ENCODE measurements at regions not wholly inside any gene's neighbourhood (a gene's known extent, or its start where the extent isn't known, plus 50 kb on each side); places are given as distances from the start of the nearest gene placed in this dataset.

GRCh38 chr6:106869203-106869602 lies 105.3 kb downstream of the CD24 start:
- Histone ChIP-seq H4K20me1 (ENCODE audit: control insufficient read depth, insufficient read depth, low read length, poor library complexity, severe bottlenecking) (no peaks in the 10 kb centered on the region), H3K27ac (ENCODE audit: low read length in 2 of 2) (no peak overlapping the region), H3K4me1 (ENCODE audit: control insufficient read depth in 2 of 2, insufficient read depth in 2 of 2, low read length in 2 of 2) (no peaks in the 10 kb centered on the region), H3K27me3 (replicated peaks in 1 of 4; ENCODE audit: control extremely low read depth in 1 of 4, control insufficient read depth in 3 of 4, insufficient read depth in 4 of 4, low read length in 3 of 4) (no peaks in the 10 kb centered on the region), H3K4me3 (ENCODE audit: control extremely low read depth in 1 of 5, extremely low read depth in 1 of 5, insufficient read depth in 1 of 5, low read depth in 2 of 5, low read length in 4 of 5) (no peak overlapping the region), H3K4me2 (replicated peaks; ENCODE audit: low read depth, low read length, poor library complexity, severe bottlenecking) (no peak overlapping the region), H2AFZ (ENCODE audit: insufficient read depth, low read depth, low read length, poor library complexity, severe bottlenecking) (no peak overlapping the region), H3K36me3 (replicated peaks in 1 of 2; ENCODE audit: control extremely low read depth in 1 of 2, control insufficient read depth in 1 of 2, extremely low read depth in 1 of 2, insufficient read depth in 2 of 2, low read length in 1 of 2) (no peaks in the 10 kb centered on the region), H3K9ac (ENCODE audit: low read length) (no peak overlapping the region), H3K9me3 (ENCODE audit: control extremely low read depth in 1 of 3, control insufficient read depth in 2 of 3, insufficient read depth in 1 of 3, low read length in 2 of 3) (peaks cover 0 to 12% (median 9%) of the 10 kb centered on the region in 3 donors), H3K79me2 (ENCODE audit: control insufficient read depth, insufficient read depth, low read length) (no peaks in the 10 kb centered on the region)
- Mint-ChIP-seq H3K27ac (no peak overlapping the region), H3K27me3 (no peaks in the 10 kb centered on the region), H3K4me1 (no peaks in the 10 kb centered on the region), H3K4me3 (no peak overlapping the region), H3K9me3 (ENCODE audit: insufficient read depth) (peaks cover 11% of the 10 kb centered on the region)
- CTCF ChIA-PET = interaction anchor here (0.7 to 1.6 kb wide), 3 partner anchors 10 to 18 kb away, joined by 3 read pairs; no protein-coding TSS in a partner anchor
- POLR2A ChIA-PET = no interaction called here
- no peak for DNase-seq
- intact Hi-C loops (cut with micrococcal nuclease) = no loop called here
- no peak for ATAC-seq (ENCODE audit: low read depth)
- 100% methylated on average over 3 of the region's 5 CpGs for WGBS (ENCODE audit: insufficient coverage)
- TF ChIP-seq CTCF (IDR thresholded peaks at IDR 0.05) (no peak), EZH2 (IDR thresholded peaks at IDR 0.05; ENCODE audit: borderline replicate concordance, insufficient read depth, low read depth, low read length, poor library complexity, severe bottlenecking) (no peak)

GRCh38 chr6:106866875-106867658 lies 107.5 kb downstream of the CD24 start:
- H3K4me3 Mint-ChIP-seq = no peak overlapping the region
- H3K27me3 Mint-ChIP-seq = no peaks in the 10 kb centered on the region
- Histone ChIP-seq H3K36me3 (replicated peaks in 1 of 2; ENCODE audit: control extremely low read depth in 1 of 2, control insufficient read depth in 1 of 2, extremely low read depth in 1 of 2, insufficient read depth in 2 of 2, low read length in 1 of 2) (no peaks in the 10 kb centered on the region), H3K4me2 (replicated peaks; ENCODE audit: low read depth, low read length, poor library complexity, severe bottlenecking) (no peak overlapping the region), H3K4me1 (ENCODE audit: control insufficient read depth in 2 of 2, insufficient read depth in 2 of 2, low read length in 2 of 2) (no peaks in the 10 kb centered on the region), H3K27ac (ENCODE audit: low read length in 2 of 2) (no peak overlapping the region), H3K79me2 (ENCODE audit: control insufficient read depth, insufficient read depth, low read length) (no peaks in the 10 kb centered on the region), H3K27me3 (replicated peaks in 1 of 4; ENCODE audit: control extremely low read depth in 1 of 4, control insufficient read depth in 3 of 4, insufficient read depth in 4 of 4, low read length in 3 of 4) (no peaks in the 10 kb centered on the region), H4K20me1 (ENCODE audit: control insufficient read depth, insufficient read depth, low read length, poor library complexity, severe bottlenecking) (no peaks in the 10 kb centered on the region), H3K9me3 (ENCODE audit: control extremely low read depth in 1 of 3, control insufficient read depth in 2 of 3, insufficient read depth in 1 of 3, low read length in 2 of 3) (peaks cover 0 to 28% (median 9%) of the 10 kb centered on the region in 3 donors), H3K9ac (ENCODE audit: low read length) (no peak overlapping the region), H3K4me3 (ENCODE audit: control extremely low read depth in 1 of 5, extremely low read depth in 1 of 5, insufficient read depth in 1 of 5, low read depth in 2 of 5, low read length in 4 of 5) (no peak overlapping the region), H2AFZ (ENCODE audit: insufficient read depth, low read depth, low read length, poor library complexity, severe bottlenecking) (no peak overlapping the region)
- ATAC-seq (ENCODE audit: low read depth) (no peak), DNase-seq (no peak)
- POLR2A ChIA-PET = no interaction called here
- H3K27ac Mint-ChIP-seq = no peak overlapping the region
- intact Hi-C loops (cut with micrococcal nuclease) = no loop called here
- TF ChIP-seq EZH2 (IDR thresholded peaks at IDR 0.05; ENCODE audit: borderline replicate concordance, insufficient read depth, low read depth, low read length, poor library complexity, severe bottlenecking) (no peak), CTCF (IDR thresholded peaks at IDR 0.05) (no peak)
- no peaks in the 10 kb centered on the region for H3K4me1 Mint-ChIP-seq
- WGBS (ENCODE audit: insufficient coverage) = 91% methylated on average over 12 of the region's 15 CpGs
- CTCF ChIA-PET = no interaction called here
- H3K9me3 Mint-ChIP-seq (ENCODE audit: insufficient read depth) = peaks cover 11% of the 10 kb centered on the region
